ENCODE measurements at regions not wholly inside any gene's neighbourhood (a gene's known extent, or its start where the extent isn't known, plus 50 kb on each side); places are given as distances from the start of the nearest gene placed in this dataset.

DNA sequence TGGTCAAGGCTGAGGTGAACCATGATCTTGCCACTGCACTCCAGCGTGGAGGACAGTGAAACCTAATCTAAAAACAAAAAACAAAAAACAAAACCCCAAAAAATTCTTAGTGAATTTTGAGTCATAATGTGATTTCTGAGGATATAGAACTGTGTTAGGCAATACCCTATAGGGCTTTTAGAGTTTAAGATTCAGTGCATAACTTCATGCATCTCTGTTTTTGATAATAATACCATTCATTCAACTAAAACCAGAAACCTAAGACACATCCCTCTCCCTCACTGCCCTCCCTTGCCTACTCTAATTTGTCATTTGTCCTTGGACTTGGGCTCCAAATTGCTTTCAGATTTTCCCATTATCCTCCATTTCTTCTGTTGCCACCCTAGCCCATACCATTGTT, 405.7 kb upstream of the EDIL3 start:
- TF ChIP-seq, protein P1, sequence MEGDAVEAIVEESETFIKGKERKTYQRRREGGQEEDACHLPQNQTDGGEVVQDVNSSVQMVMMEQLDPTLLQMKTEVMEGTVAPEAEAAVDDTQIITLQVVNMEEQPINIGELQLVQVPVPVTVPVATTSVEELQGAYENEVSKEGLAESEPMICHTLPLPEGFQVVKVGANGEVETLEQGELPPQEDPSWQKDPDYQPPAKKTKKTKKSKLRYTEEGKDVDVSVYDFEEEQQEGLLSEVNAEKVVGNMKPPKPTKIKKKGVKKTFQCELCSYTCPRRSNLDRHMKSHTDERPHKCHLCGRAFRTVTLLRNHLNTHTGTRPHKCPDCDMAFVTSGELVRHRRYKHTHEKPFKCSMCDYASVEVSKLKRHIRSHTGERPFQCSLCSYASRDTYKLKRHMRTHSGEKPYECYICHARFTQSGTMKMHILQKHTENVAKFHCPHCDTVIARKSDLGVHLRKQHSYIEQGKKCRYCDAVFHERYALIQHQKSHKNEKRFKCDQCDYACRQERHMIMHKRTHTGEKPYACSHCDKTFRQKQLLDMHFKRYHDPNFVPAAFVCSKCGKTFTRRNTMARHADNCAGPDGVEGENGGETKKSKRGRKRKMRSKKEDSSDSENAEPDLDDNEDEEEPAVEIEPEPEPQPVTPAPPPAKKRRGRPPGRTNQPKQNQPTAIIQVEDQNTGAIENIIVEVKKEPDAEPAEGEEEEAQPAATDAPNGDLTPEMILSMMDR (optimal IDR thresholded peaks at IDR 0.05 in 1 of 3, IDR thresholded peaks at IDR 0.05 in 1 of 3, conservative IDR thresholded peaks at IDR 0.05 in 1 of 3; ENCODE audit: extremely low read depth in 1 of 3, insufficient read depth in 2 of 3, low read length in 3 of 3): no peak
- TF ChIP-seq EZH2 (IDR thresholded peaks at IDR 0.05; ENCODE audit: low read length): no peak
